Right lobe of liver (tissue), 6 donors: ENCODE measurements at regions not wholly inside any gene's neighbourhood (a gene's known extent, or its start where the extent isn't known, plus 50 kb on each side); places are given as distances from the start of the nearest gene placed in this dataset.
"Not testable (repeated sequence)": the region's sequence is repeated elsewhere in the genome, so short reads cannot be mapped to it uniquely, and the experiment has no call there.

ENCODE experiments used
- ATAC-seq, 4 donors: fragments of 200-7000 bp; cut with Tn5 transposase; one replicate each; pipeline ENCODE4 v1.9.1; 2020; ENCODE audit warnings: mild to moderate bottlenecking in 4 of 4, moderate library complexity in 4 of 4
- DNase-seq, 3 donors: peaks; one replicate each; pipeline ENCODE4 v3.0.0-alpha.2; 2020
- H3K27ac ChIP-seq, 3 donors: fragments of 200-600 bp; one replicate each; pipeline ENCODE4 v1.8.0; 2022
- H3K27me3 ChIP-seq, 2 donors: fragments of 200-600 bp; one replicate each; pipeline ENCODE4 v1.8.0; 2022
- H3K36me3 ChIP-seq, 4 donors: fragments of 200-600 bp; sonication (generic) in 1 of 4; one replicate each; pipeline versions ENCODE4 v1.5.1 to v1.8.0; 2017 to 2022; ENCODE audit warnings: control low read depth in 1 of 4
- H3K4me1 ChIP-seq, 4 donors: fragments of 200-600 bp; sonication (generic) in 1 of 4; one replicate each; pipeline versions ENCODE4 v1.5.1 to v1.8.0; 2017 to 2022; ENCODE audit warnings: control low read depth in 1 of 4
- H3K4me3 ChIP-seq, 3 donors: fragments of 200-600 bp; one replicate each; pipeline ENCODE4 v1.8.0; 2022
- H3K9me3 ChIP-seq, 4 donors: fragments of 200-600 bp; sonication (generic) in 1 of 4; one replicate each; pipeline versions ENCODE4 v1.5.1 to v1.8.0; 2017 to 2022; ENCODE audit warnings: control low read depth in 1 of 4
- POLR2A ChIP-seq: fragments of 450-650 bp; IDR thresholded peaks from one replicate; pipeline ENCODE4 v1.6.1; 2017; ENCODE audit warnings: antibody characterized with exemption, mild to moderate bottlenecking
- WGBS: methylation state at CpG from one replicate; pipeline ENCODE4 v1.1.6; 2018; ENCODE audit warnings: low coverage, low lambda C conversion rate; ENCODE audit not compliant: insufficient coverage; ENCODE audit errors: missing lambda C conversion rate; 5-methylcytosine and 5-hydroxymethylcytosine counted together
- intact Hi-C, 2 donors: fragments of 100-400 bp; cut with DNase I; formaldehyde crosslinking; loops; one replicate each; pipeline versions ENCODE4 v1.11.2 to v1.14.1; 2022
- TF ChIP-seq, protein P1 (sequence below), 4 donors: fragments of 200-600 bp in 3 of 4; fragments of 450-650 bp in 1 of 4; IDR thresholded peaks; one replicate each; pipeline versions ENCODE4 v1.5.1 to v1.8.0; 2016 to 2022; ENCODE audit warnings: antibody characterized with exemption in 4 of 4, mild to moderate bottlenecking in 2 of 4
- donor health status: DM: no; HTN: yes; CAD: no.
- donor health status: DM: no; HTN: no; CAD: no.
- donor health status: DM: no; HTN: no; CAD: no.
- donor health status: DM: no; HTN: yes; CAD: no.
- donor health status: DM: no; HTN: yes; CAD: no.

DNA sequence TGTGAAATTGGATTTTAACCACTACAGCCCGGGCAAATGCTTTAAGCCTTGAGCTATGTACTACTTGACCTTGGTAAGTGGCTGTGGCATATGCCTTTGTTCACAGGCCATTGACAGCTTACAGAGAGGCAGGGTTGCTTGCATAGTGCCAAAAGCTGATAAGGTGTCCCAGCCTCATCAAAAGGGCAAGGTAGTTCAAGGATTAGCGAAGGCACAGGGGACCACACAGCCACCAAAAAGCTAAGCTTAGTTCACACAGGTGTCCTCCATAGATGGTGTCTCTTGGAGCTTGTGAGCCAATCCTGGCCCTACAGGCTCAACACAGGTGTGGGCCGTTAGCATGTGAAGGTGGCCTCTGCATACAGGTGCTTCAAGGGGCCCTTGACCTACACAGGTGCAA, 86.8 kb downstream of the ZNF622 start:
- no peak for TF ChIP-seq POLR2A
- TF ChIP-seq, protein P1, sequence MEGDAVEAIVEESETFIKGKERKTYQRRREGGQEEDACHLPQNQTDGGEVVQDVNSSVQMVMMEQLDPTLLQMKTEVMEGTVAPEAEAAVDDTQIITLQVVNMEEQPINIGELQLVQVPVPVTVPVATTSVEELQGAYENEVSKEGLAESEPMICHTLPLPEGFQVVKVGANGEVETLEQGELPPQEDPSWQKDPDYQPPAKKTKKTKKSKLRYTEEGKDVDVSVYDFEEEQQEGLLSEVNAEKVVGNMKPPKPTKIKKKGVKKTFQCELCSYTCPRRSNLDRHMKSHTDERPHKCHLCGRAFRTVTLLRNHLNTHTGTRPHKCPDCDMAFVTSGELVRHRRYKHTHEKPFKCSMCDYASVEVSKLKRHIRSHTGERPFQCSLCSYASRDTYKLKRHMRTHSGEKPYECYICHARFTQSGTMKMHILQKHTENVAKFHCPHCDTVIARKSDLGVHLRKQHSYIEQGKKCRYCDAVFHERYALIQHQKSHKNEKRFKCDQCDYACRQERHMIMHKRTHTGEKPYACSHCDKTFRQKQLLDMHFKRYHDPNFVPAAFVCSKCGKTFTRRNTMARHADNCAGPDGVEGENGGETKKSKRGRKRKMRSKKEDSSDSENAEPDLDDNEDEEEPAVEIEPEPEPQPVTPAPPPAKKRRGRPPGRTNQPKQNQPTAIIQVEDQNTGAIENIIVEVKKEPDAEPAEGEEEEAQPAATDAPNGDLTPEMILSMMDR (IDR thresholded peaks at IDR 0.05) = no peak
- no peak overlapping the region for H3K27ac ChIP-seq
- intact Hi-C loops = no loop called here
- no peaks in the 10 kb centered on the region for H3K4me1 ChIP-seq
- H3K9me3 ChIP-seq = no peaks in the 10 kb centered on the region
- WGBS = 26% methylated on average over 3 of the region's 3 CpGs
- no peak overlapping the region for H3K4me3 ChIP-seq
- no peaks in the 10 kb centered on the region for H3K27me3 ChIP-seq
- ATAC-seq (no peak), DNase-seq (no peak)
- no peaks in the 10 kb centered on the region for H3K36me3 ChIP-seq

DNA sequence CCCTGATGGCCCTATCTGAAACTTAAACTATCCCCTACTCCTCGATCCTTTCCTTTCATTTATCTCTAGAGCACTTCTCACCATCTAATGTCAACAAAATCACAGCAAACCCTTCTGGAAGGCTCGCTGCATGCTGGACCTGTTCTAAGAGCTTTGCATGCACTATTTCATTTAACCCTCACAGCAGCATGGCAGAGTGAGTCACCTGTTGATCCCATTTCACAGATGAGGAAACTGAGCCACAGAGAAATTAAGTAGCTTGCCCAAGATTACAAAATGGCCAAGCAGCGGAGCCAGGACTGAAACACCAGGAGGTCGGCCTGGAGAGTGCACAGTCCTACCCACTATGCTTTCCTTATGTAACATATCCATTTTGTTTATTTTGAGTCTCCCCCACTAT, 93.1 kb downstream of the ZNF622 start:
- H3K27me3 ChIP-seq = no peaks in the 10 kb centered on the region
- TF ChIP-seq, protein P1 (IDR thresholded peaks at IDR 0.05) = no peak
- TF ChIP-seq POLR2A = no peak
- no peak overlapping the region for H3K4me3 ChIP-seq
- intact Hi-C loops = no loop called here
- WGBS = 42% methylated on average over 4 of the region's 4 CpGs
- no peaks in the 10 kb centered on the region for H3K9me3 ChIP-seq
- no peak for DNase-seq
- H3K4me1 ChIP-seq = no peaks in the 10 kb centered on the region
- no peaks in the 10 kb centered on the region for H3K36me3 ChIP-seq
- no peak overlapping the region for H3K27ac ChIP-seq
- ATAC-seq = no peak

DNA sequence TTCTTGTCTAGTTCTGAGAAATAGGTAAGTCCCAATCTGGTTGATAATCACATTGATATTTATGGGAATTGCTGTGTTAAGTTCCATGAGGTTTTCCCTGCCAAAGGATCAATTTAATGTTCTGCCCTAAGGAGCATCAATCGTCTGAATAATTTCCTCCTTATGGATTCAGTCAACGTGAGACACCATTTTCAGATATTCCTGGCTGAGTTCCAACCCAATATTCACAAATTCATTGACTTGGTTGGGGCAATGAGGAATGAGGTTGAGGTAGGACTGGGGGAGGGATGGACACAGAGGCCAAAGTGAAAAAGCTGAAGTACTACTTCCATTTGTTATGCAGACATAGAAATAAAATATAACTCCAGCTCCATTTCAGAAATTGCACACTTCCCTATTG, 99.1 kb downstream of the ZNF622 start:
- DNase-seq (no peak), ATAC-seq (no peak)
- Histone ChIP-seq H3K4me3 (no peak overlapping the region), H3K36me3 (no peaks in the 10 kb centered on the region), H3K27me3 (no peaks in the 10 kb centered on the region), H3K4me1 (no peaks in the 10 kb centered on the region), H3K9me3 (no peaks in the 10 kb centered on the region), H3K27ac (no peak overlapping the region)
- intact Hi-C loops = no loop called here
- TF ChIP-seq, protein P1 (IDR thresholded peaks at IDR 0.05) = no peak
- WGBS = 35% methylated on average over 2 of the region's 2 CpGs

DNA sequence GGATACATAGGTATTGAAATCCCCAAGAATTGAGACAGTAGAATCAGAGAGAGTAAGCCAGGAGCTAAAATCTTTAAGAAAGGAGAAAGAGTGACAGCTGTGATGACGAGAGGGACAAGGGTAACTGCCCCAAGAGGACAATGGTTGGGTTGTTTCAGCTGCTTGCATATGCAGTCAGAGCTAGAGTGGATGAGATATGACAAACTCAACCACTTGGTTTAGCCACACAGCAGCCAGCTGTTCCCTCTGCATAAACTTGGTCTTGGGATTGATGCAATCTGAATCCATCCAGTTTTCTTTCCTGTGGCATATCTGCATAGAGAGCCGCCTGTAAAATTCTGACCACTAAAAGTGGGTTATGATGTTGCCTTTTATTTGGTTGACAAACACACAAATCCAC, 100.7 kb downstream of the ZNF622 start:
- Histone ChIP-seq H3K27me3 (no peaks in the 10 kb centered on the region), H3K9me3 (no peaks in the 10 kb centered on the region), H3K27ac (no peak overlapping the region), H3K36me3 (no peaks in the 10 kb centered on the region), H3K4me3 (no peak overlapping the region), H3K4me1 (no peaks in the 10 kb centered on the region)
- no peak for DNase-seq
- no peak for TF ChIP-seq POLR2A
- TF ChIP-seq, protein P1 (IDR thresholded peaks at IDR 0.05) = no peak
- intact Hi-C loops = no loop called here
- WGBS = 43% methylated on average over 2 of the region's 2 CpGs
- no peak for ATAC-seq

DNA sequence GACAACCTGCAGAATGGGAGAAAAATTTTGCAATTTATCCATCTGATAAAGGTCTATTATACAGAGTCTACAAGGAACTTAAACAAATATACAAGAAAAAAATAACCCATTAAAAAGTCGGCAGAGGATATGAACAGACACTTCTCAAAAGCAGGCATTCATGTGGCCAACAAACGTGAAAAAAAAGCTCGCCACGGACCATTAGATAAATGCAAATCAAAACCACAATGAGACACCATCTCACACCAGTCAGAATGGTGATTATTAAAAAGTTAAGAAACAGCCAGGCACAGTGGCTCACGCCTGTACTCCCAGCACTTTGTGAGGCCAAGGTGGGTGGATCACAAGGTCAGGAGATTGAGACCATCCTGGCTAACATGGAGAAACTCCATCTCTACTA, 112.2 kb downstream of the ZNF622 start:
- ATAC-seq, DNase-seq, H3K36me3 ChIP-seq, H3K27ac ChIP-seq, intact Hi-C loops, H3K4me1 ChIP-seq, H3K9me3 ChIP-seq, H3K27me3 ChIP-seq, H3K4me3 ChIP-seq: not testable (repeated sequence)
- whole genome bisulfite sequencing = 49% methylated on average over 5 of the region's 5 CpGs
